NT2/D1 (cell line): ENCODE measurements at regions not wholly inside any gene's neighbourhood (a gene's known extent, or its start where the extent isn't known, plus 50 kb on each side); places are given as distances from the start of the nearest gene placed in this dataset.

Experiments
- SUZ12 ChIP-seq: IDR thresholded peaks from 2 replicates; pipeline ENCODE4 v1.6.1; 2011; ENCODE audit not compliant: insufficient read length, insufficient read depth; ENCODE audit errors: extremely low read depth
- ZNF274 ChIP-seq: IDR thresholded peaks from 2 replicates; pipeline ENCODE4 v1.6.1; 2011; ENCODE audit warnings: mild to moderate bottlenecking, low read depth, low read length

DNA sequence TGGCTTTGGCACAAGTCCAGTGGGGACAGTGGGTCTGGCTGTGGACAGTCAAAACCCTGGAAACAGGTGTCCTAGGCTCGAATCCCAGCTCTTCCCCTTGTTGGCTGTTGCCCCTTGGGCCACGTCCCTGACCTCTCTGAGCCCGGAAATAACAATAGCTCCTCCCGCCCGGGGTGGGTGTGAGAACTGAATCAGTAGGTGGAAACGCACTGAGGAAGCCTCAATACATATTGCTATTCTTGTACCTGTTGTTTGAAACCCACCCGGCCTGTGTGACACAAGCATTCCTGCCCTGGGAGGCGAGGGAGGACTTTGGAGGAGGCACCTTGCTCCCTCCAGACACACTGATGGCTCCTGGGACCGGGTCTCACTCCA lies 134.1 kb downstream of the OLFM1 start:
- TF ChIP-seq SUZ12 (no peak), ZNF274 (no peak)
